ENCODE measurements at regions not wholly inside any gene's neighbourhood (a gene's known extent, or its start where the extent isn't known, plus 50 kb on each side); places are given as distances from the start of the nearest gene placed in this dataset.

- TF ChIP-seq CTCF (IDR thresholded peaks at IDR 0.05; ENCODE audit: insufficient read depth, low read depth, low read length, missing control alignments) = no peak
- H3K4me3 ChIP-seq (ENCODE audit: low read length) = no peak overlapping the region
- no peak for DNase-seq (ENCODE audit: low read depth)
These were observed 99.0 kb upstream of the CDYL start for GRCh38 chr6:4677011-4677750.

GRCh38 chr6:4676016-4676415, 100.2 kb upstream of the CDYL start:
- no peak for DNase-seq (ENCODE audit: low read depth)
- H3K4me3 ChIP-seq (ENCODE audit: low read length) = no peak overlapping the region
- no peak for TF ChIP-seq CTCF (IDR thresholded peaks at IDR 0.05; ENCODE audit: insufficient read depth, low read depth, low read length, missing control alignments)

- no peak for TF ChIP-seq CTCF (IDR thresholded peaks at IDR 0.05; ENCODE audit: insufficient read depth, low read depth, low read length, missing control alignments)
- no peak for DNase-seq (ENCODE audit: low read depth)
- H3K4me3 ChIP-seq (ENCODE audit: low read length) = no peak overlapping the region
These were observed 101.1 kb upstream of the CDYL start for GRCh38 chr6:4675121-4675520.

GRCh38 chr6:4673861-4674260, 102.3 kb upstream of the CDYL start:
- DNase-seq (ENCODE audit: low read depth) = no peak
- H3K4me3 ChIP-seq (ENCODE audit: low read length) = no peak overlapping the region
- TF ChIP-seq CTCF (IDR thresholded peaks at IDR 0.05; ENCODE audit: insufficient read depth, low read depth, low read length, missing control alignments) = no peak

- no peak for TF ChIP-seq CTCF (IDR thresholded peaks at IDR 0.05; ENCODE audit: insufficient read depth, low read depth, low read length, missing control alignments)
- no peak for DNase-seq (ENCODE audit: low read depth)
- H3K4me3 ChIP-seq (ENCODE audit: low read length) = no peak overlapping the region
These were observed 103.4 kb upstream of the CDYL start for GRCh38 chr6:4672772-4673171.

- no peak overlapping the region for H3K4me3 ChIP-seq (ENCODE audit: low read length)
- DNase-seq (ENCODE audit: low read depth) = no peak
- TF ChIP-seq CTCF (IDR thresholded peaks at IDR 0.05; ENCODE audit: insufficient read depth, low read depth, low read length, missing control alignments) = no peak
These were observed 104.6 kb upstream of the CDYL start for GRCh38 chr6:4671587-4672115.

All from epithelial cell of esophagus (primary cell).